SK-N-SH treated with all-trans-retinoic acid at 6 μM for 48 hours (cell line): ENCODE measurements at regions not wholly inside any gene's neighbourhood (a gene's known extent, or its start where the extent isn't known, plus 50 kb on each side); places are given as distances from the start of the nearest gene placed in this dataset.

Experiments
- ATAC-seq: fragments of 200-7000 bp; cut with Tn5 transposase; 3 replicates; pipeline ENCODE4 v1.9.1; 2020; ENCODE audit warnings: mild to moderate bottlenecking, moderate library complexity
- ARNTL ChIP-seq: fragments of 450-650 bp; formaldehyde crosslinking; IDR thresholded peaks from 2 replicates; pipeline ENCODE4 v1.5.0; 2020; ENCODE audit warnings: low read depth, mild to moderate bottlenecking, moderate library complexity, borderline replicate concordance
- BACH2 ChIP-seq: fragments of 250-450 bp; sonication (Bioruptor Pico); IDR thresholded peaks from 2 replicates; pipeline ENCODE4 v1.9.0; 2021; ENCODE audit warnings: mild to moderate bottlenecking, borderline replicate concordance
- CSDC2 ChIP-seq: fragments of 250-450 bp; sonication (Bioruptor Pico); IDR thresholded peaks from 2 replicates; pipeline ENCODE4 v1.5.0; 2020; ENCODE audit warnings: mild to moderate bottlenecking, moderate library complexity
- ESRRG ChIP-seq: fragments of 250-450 bp; sonication (Bioruptor Pico); IDR thresholded peaks from 2 replicates; pipeline ENCODE4 v1.6.1; 2021; ENCODE audit warnings: mild to moderate bottlenecking
- GLIS3 ChIP-seq: fragments of 250-450 bp; sonication (Bioruptor Pico); IDR thresholded peaks from 2 replicates; pipeline ENCODE4 v1.5.0; 2020; ENCODE audit warnings: mild to moderate bottlenecking, moderate library complexity
- ISL1 ChIP-seq: fragments of 250-450 bp; sonication (Bioruptor Pico); IDR thresholded peaks from 2 replicates; pipeline ENCODE4 v2.1.2; 2022; ENCODE audit warnings: mild to moderate bottlenecking, moderate library complexity
- OSR1 ChIP-seq: fragments of 250-450 bp; sonication (Bioruptor Pico); IDR thresholded peaks from 2 replicates; pipeline ENCODE4 v1.8.0; 2022; ENCODE audit warnings: moderate library complexity, mild to moderate bottlenecking, inconsistent platforms
- PATZ1 ChIP-seq: fragments of 250-450 bp; sonication (Bioruptor Pico); IDR thresholded peaks from 2 replicates; pipeline ENCODE4 v1.8.0; 2020; ENCODE audit warnings: mild to moderate bottlenecking, moderate library complexity, borderline replicate concordance
- RARB ChIP-seq: fragments of 250-450 bp; sonication (Bioruptor Pico); IDR thresholded peaks from 2 replicates; pipeline ENCODE4 v1.8.0; 2021; ENCODE audit warnings: mild to moderate bottlenecking, moderate library complexity
- SNAI2 ChIP-seq: fragments of 250-450 bp; sonication (Bioruptor Pico); IDR thresholded peaks from 2 replicates; pipeline ENCODE4 v1.5.0; 2020; ENCODE audit warnings: mild to moderate bottlenecking, moderate library complexity
- TCF4 ChIP-seq: fragments of 250-450 bp; sonication (Bioruptor Pico); IDR thresholded peaks from 2 replicates; pipeline ENCODE4 v1.8.0; 2021; ENCODE audit warnings: mild to moderate bottlenecking, moderate library complexity, borderline replicate concordance
- TOX ChIP-seq: fragments of 250-450 bp; sonication (Bioruptor Pico); IDR thresholded peaks from 2 replicates; pipeline ENCODE4 v1.8.0; 2021; ENCODE audit warnings: mild to moderate bottlenecking, moderate library complexity, borderline replicate concordance
- TSHZ2 ChIP-seq: fragments of 250-450 bp; sonication (Bioruptor Pico); IDR thresholded peaks from 2 replicates; pipeline ENCODE4 v1.5.0; 2020; ENCODE audit warnings: mild to moderate bottlenecking, moderate library complexity
- ZC3H10 ChIP-seq: fragments of 250-450 bp; sonication (Bioruptor Pico); IDR thresholded peaks from 2 replicates; pipeline ENCODE4 v1.5.1; 2021; ENCODE audit warnings: mild to moderate bottlenecking, moderate library complexity
- ZFP30 ChIP-seq: fragments of 450-650 bp; formaldehyde crosslinking; IDR thresholded peaks from 2 replicates; pipeline ENCODE4 v1.5.0; 2022; ENCODE audit warnings: mild to moderate bottlenecking, moderate library complexity
- ZNF70 ChIP-seq: fragments of 450-650 bp; formaldehyde crosslinking; IDR thresholded peaks from 2 replicates; pipeline ENCODE4 v1.5.0; 2020; ENCODE audit warnings: mild to moderate bottlenecking, moderate library complexity
- ZNF8 ChIP-seq: fragments of 450-650 bp; formaldehyde crosslinking; IDR thresholded peaks from 2 replicates; pipeline ENCODE4 v1.5.0; 2020; ENCODE audit warnings: mild to moderate bottlenecking, moderate library complexity
- TF ChIP-seq, protein P1 (sequence below): fragments of 250-450 bp; sonication (Bioruptor Pico); IDR thresholded peaks from 2 replicates; pipeline ENCODE4 v1.5.1; 2020; ENCODE audit warnings: low read depth, mild to moderate bottlenecking, moderate library complexity
- TF ChIP-seq, protein P2 (sequence below): fragments of 250-450 bp; sonication (Bioruptor Pico); IDR thresholded peaks from 2 replicates; pipeline ENCODE4 v1.5.1; 2021; ENCODE audit warnings: mild to moderate bottlenecking, moderate library complexity
- TF ChIP-seq, protein P3 (sequence below): fragments of 250-450 bp; sonication (Bioruptor Pico); IDR thresholded peaks from 2 replicates; pipeline ENCODE4 v1.8.0; 2021; ENCODE audit warnings: low read depth, mild to moderate bottlenecking, moderate library complexity, borderline replicate concordance

GRCh38 chr1:173408886-173409285 lies 68.2 kb upstream of the PRDX6 start:
- ATAC-seq: peak; percentile 65
- TF ChIP-seq PATZ1 (CRISPR knock-in tag): no peak
- TF ChIP-seq ZFP30 (CRISPR knock-in tag): no peak
- TF ChIP-seq ESRRG (CRISPR knock-in tag): no peak
- no peak for TF ChIP-seq TCF4 (CRISPR knock-in tag)
- no peak for TF ChIP-seq OSR1
- TF ChIP-seq, protein P1, sequence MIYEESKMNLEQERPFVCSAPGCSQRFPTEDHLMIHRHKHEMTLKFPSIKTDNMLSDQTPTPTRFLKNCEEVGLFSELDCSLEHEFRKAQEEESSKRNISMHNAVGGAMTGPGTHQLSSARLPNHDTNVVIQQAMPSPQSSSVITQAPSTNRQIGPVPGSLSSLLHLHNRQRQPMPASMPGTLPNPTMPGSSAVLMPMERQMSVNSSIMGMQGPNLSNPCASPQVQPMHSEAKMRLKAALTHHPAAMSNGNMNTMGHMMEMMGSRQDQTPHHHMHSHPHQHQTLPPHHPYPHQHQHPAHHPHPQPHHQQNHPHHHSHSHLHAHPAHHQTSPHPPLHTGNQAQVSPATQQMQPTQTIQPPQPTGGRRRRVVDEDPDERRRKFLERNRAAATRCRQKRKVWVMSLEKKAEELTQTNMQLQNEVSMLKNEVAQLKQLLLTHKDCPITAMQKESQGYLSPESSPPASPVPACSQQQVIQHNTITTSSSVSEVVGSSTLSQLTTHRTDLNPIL (CRISPR knock-in tag): no peak
- TF ChIP-seq ZC3H10: no peak
- no peak for TF ChIP-seq ZNF70 (CRISPR knock-in tag)
- no peak for TF ChIP-seq CSDC2 (CRISPR knock-in tag)
- no peak for TF ChIP-seq SNAI2 (CRISPR knock-in tag)
- no peak for TF ChIP-seq BACH2 (CRISPR knock-in tag)
- TF ChIP-seq RARB (CRISPR knock-in tag): no peak
- TF ChIP-seq, protein P2, sequence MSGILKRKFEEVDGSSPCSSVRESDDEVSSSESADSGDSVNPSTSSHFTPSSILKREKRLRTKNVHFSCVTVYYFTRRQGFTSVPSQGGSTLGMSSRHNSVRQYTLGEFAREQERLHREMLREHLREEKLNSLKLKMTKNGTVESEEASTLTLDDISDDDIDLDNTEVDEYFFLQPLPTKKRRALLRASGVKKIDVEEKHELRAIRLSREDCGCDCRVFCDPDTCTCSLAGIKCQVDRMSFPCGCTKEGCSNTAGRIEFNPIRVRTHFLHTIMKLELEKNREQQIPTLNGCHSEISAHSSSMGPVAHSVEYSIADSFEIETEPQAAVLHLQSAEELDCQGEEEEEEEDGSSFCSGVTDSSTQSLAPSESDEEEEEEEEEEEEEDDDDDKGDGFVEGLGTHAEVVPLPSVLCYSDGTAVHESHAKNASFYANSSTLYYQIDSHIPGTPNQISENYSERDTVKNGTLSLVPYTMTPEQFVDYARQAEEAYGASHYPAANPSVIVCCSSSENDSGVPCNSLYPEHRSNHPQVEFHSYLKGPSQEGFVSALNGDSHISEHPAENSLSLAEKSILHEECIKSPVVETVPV (CRISPR knock-in tag): no peak
- TF ChIP-seq ZNF8: no peak

DNA sequence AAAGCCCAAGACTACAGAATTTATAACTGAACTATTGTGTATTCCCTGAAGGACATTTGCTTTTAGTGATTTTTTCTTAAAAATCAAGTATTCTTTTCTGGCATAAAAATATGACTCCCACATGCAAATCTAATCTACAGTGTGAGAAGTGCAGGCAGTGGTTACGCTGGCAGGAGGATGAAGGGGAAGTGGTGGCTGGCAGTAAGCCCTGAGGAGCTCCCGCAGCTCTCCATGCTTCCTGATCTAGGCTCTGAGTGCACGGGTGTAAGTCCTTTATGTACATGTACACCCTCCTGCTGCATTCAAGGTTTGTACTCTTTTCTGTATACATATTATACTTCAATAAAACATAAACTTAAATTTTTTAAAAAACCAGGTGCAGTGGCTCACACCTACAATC lies 67.5 kb upstream of the PRDX6 start:
- peak; percentile 82 for ATAC-seq
- TF ChIP-seq CSDC2 (CRISPR knock-in tag) (no peak), ARNTL (CRISPR knock-in tag) (no peak), ZNF70 (CRISPR knock-in tag) (no peak)
- TF ChIP-seq, protein P3, sequence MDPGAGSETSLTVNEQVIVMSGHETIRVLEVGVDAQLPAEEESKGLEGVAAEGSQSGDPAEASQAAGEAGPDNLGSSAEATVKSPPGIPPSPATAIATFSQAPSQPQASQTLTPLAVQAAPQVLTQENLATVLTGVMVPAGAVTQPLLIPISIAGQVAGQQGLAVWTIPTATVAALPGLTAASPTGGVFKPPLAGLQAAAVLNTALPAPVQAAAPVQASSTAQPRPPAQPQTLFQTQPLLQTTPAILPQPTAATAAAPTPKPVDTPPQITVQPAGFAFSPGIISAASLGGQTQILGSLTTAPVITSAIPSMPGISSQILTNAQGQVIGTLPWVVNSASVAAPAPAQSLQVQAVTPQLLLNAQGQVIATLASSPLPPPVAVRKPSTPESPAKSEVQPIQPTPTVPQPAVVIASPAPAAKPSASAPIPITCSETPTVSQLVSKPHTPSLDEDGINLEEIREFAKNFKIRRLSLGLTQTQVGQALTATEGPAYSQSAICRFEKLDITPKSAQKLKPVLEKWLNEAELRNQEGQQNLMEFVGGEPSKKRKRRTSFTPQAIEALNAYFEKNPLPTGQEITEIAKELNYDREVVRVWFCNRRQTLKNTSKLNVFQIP (CRISPR knock-in tag): no peak
- TF ChIP-seq, protein P1 (CRISPR knock-in tag): no peak

DNA sequence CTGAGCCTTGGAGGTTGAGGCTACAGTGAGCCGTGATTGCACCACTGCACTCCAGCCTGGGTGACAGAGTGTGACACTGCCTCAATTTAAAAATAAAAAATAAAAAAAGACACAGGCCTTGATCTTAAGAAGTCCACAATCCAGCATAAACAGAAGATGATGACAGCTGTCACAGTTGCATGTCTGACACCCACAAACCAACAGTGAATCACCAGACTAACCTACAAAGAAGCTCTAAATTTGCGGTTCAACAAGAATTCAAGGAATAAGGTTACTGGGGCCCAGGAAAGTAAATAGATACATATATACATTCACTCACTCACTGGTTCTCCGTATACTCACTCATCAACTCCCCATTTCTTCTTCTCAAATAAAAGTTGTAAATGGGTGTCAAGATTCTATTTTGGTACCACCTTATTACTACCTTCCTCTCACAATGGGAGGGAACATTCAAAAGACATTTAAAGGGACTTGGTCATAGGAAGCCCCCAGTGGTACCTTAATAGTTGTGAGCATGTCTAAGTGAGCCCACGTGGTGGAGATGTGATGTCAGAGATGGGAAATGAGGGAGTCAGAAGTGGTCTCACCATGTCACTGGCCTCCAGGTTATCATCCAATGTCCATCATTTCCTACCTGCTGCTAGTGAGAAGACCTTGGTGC lies 66.9 kb upstream of the PRDX6 start:
- no peak for TF ChIP-seq TCF4 (CRISPR knock-in tag)
- no peak for TF ChIP-seq ZNF70 (CRISPR knock-in tag)
- no peak for TF ChIP-seq PATZ1 (CRISPR knock-in tag)
- no peak for TF ChIP-seq TSHZ2 (CRISPR knock-in tag)
- no peak for TF ChIP-seq ZC3H10
- TF ChIP-seq CSDC2 (CRISPR knock-in tag): no peak
- TF ChIP-seq ZNF8: no peak
- no peak for TF ChIP-seq TOX
- no peak for TF ChIP-seq SNAI2 (CRISPR knock-in tag)
- no peak for TF ChIP-seq ESRRG (CRISPR knock-in tag)
- no peak for TF ChIP-seq ARNTL (CRISPR knock-in tag)
- no peak for TF ChIP-seq ISL1
- TF ChIP-seq, protein P3 (CRISPR knock-in tag): no peak
- no peak for TF ChIP-seq ZFP30 (CRISPR knock-in tag)
- no peak for TF ChIP-seq OSR1
- no peak for TF ChIP-seq GLIS3 (CRISPR knock-in tag)
- no peak for ATAC-seq
